D721Med (cell line): ENCODE measurements at regions not wholly inside any gene's neighbourhood (a gene's known extent, or its start where the extent isn't known, plus 50 kb on each side); places are given as distances from the start of the nearest gene placed in this dataset.

Source experiments
- DNase-seq: peaks from one replicate; pipeline ENCODE4 v3.0.0; 2011; ENCODE audit warnings: low spot score; ENCODE audit not compliant: insufficient read length
- FAIRE-seq: peaks from 2 replicates; lab custom pipeline; 2011; peaks lifted over from hg19 to GRCh38; lab: Jason Lieb, UNC
- TF ChIP-seq, protein P1 (sequence below): IDR thresholded peaks from 2 replicates; pipeline ENCODE4 v1.5.1; 2012; ENCODE audit warnings: mild to moderate bottlenecking, control low read depth; ENCODE audit not compliant: insufficient read depth; ENCODE audit errors: missing control alignments

DNA sequence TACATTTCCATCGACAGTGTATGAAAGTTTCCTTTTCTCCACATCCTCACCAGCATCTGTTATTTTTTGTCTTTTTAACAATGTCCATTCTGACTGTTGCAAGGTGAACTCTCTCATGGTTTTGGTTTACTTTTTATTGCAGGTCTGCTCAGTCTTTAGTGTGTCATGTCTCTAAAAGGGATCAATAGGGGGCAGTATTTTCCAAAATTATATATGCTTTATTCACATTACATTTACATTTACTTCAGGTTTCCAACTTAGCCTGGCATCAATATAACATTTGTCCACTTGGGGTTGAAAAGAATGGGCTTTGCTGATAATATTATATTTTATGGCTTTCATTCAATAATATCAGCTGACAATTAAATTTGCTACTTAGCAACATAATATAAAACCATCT lies 265.0 kb upstream of the SLITRK2 start:
- no peak for DNase-seq
- no peak for FAIRE-seq
- TF ChIP-seq, protein P1, sequence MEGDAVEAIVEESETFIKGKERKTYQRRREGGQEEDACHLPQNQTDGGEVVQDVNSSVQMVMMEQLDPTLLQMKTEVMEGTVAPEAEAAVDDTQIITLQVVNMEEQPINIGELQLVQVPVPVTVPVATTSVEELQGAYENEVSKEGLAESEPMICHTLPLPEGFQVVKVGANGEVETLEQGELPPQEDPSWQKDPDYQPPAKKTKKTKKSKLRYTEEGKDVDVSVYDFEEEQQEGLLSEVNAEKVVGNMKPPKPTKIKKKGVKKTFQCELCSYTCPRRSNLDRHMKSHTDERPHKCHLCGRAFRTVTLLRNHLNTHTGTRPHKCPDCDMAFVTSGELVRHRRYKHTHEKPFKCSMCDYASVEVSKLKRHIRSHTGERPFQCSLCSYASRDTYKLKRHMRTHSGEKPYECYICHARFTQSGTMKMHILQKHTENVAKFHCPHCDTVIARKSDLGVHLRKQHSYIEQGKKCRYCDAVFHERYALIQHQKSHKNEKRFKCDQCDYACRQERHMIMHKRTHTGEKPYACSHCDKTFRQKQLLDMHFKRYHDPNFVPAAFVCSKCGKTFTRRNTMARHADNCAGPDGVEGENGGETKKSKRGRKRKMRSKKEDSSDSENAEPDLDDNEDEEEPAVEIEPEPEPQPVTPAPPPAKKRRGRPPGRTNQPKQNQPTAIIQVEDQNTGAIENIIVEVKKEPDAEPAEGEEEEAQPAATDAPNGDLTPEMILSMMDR, result no peak

DNA sequence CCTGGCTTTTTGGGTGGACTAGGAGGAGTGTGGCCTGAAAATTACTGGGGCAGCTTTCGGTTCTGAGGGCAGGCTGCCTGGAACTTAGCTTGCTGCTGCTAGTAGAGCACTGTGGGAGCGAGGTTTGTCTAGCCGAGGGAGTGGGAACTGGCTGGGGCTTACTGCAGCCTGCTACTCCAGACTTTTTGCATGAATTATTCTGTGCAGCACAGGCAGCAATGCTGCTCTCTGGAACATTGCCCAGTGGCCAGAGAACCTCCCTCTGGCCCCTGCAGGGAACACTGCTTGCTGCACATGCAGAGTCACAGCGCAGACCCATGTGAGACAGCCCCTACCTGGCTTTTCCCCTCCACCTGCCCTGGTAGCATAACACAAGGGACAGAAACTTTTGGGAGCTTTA lies 263.9 kb upstream of the SLITRK2 start:
- FAIRE-seq (no peak), DNase-seq (no peak)
- TF ChIP-seq, protein P1, result no peak

DNA sequence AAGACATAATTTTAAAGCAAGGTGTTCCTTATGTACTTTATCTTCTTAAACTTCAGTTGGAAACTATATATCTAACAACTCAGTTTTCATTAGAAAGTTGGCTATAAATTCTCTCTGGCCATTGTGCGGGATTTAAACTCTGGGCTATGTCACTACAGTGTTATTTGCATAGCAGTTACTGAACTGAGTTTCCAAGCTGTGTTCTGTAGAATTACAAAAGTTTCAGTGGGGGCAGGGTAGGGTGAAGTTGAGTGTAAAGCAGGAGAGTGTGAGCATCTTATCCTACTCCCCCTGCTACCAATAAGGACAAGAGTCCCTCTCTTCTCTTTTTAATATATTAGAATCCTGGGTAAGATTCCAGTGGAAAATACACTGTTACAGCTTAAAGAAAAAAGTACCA lies 254.5 kb upstream of the SLITRK2 start:
- FAIRE-seq, result no peak
- TF ChIP-seq, protein P1, result no peak
- DNase-seq, result no peak

DNA sequence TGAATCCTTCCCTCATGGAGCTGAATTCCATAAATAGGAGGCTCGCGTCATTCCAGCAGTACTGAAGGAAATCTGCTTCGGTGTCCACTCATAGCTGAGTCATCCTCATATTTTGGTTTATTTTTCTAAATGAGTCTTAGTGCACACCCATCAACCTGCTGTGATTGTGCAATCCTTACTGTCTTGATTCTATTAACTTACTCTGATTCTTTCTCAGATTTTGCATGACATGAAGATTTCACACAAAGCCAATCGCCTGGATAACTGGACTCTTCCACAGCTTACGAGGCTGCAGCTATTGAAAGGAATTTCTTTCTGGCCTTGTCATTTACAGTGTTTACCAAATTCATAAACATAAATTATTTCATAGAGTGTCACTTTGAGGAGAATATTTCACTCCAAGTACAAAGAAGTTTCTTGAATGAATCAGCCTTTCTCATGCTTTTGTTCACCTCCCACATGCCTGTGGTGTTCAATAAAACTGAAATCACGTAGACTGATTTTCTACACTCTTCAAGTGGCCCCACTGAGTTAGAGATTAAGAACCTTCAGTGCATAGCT lies 207.6 kb upstream of the SLITRK2 start:
- DNase-seq, result no peak
- TF ChIP-seq, protein P1, result no peak
- no peak for FAIRE-seq

DNA sequence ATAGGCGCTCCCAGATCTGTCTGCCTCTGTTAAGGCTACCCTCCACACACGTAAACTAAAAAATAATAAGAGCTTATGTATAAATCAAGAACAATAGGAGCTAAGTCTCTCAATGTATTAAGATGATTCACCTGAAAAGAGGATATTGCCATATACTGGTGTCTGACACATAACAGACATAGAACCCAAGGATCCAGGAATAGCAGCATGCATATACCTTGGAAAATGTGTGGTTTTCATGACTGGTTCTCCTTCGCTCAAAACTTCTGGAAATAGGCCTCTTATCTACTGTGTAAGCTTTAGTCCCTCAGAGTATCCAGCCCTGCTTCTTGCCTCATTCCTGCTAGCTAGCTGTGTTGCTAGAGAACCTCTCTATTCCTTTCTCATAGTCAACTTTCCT lies 203.7 kb upstream of the SLITRK2 start:
- no peak for FAIRE-seq

DNA sequence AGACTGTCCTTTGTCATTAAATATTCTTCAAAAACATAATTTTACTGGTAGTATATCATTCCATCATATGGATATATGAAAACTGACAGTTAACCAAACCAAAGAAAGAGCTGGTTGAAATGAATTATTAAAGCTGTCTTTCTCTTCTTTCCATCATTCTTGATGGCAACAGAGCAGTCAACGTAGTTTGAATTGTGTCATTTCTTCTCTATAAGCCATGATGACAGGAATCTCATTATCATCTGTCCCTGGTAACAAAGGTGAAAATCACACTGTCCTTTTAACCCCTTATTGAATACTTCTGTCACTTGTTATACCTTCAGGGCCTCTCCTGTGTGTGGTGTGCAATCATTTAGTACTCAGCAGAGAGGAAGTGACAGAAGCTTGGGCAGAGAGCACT lies 197.0 kb upstream of the SLITRK2 start:
- TF ChIP-seq, protein P1, result no peak
- peak; percentile 29 for FAIRE-seq
- no peak for DNase-seq

More for the DNA sequence above, 203.7 kb upstream of the SLITRK2 start:
- TF ChIP-seq, protein P1, result no peak
- DNase-seq, result no peak

DNA sequence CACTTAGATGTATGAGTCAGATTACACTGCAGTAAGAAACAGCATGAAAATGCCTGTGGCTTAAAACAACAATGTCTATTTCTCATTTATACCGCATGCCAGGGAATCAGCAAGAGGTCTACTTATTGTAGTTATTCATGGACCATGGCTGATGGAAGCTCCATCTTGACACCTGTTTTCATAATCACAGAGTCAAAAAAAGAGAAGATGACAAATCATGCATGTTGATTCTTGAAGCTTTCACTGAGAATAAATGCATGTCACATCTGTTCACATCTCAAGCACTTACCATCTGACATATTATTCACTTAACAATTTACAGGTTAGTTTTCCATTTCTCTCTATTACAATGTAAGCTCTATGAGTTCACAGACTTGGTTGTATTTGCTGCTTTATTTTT lies 194.2 kb upstream of the SLITRK2 start:
- no peak for FAIRE-seq
- TF ChIP-seq, protein P1, result no peak

More for the DNA sequence above, 194.2 kb upstream of the SLITRK2 start:
- DNase-seq, result no peak
